GM06990 (cell line): ENCODE measurements at regions not wholly inside any gene's neighbourhood (a gene's known extent, or its start where the extent isn't known, plus 50 kb on each side); places are given as distances from the start of the nearest gene placed in this dataset.
A peak's percentile ranks its signal among the peaks of the same experiment; 100 is the strongest.

Source experiments
- DNase-seq: peaks from one replicate; pipeline ENCODE4 v3.0.0-alpha.2; 2011; ENCODE audit not compliant: insufficient read length; ENCODE audit errors: extremely low read depth
- H3K27me3 ChIP-seq: replicated peaks from 2 replicates; pipeline ENCODE4 v1.6.0; 2011; ENCODE audit warnings: low read length; ENCODE audit not compliant: control insufficient read depth, insufficient read depth
- H3K36me3 ChIP-seq: 2 replicates; pipeline ENCODE4 v1.5.1; 2011; ENCODE audit warnings: low read length; ENCODE audit not compliant: control insufficient read depth, insufficient read depth
- H3K4me3 ChIP-seq: replicated peaks from 2 replicates; pipeline ENCODE4 v1.5.1; 2011; ENCODE audit warnings: low read depth, mild to moderate bottlenecking, control low read depth, low read length
- TF ChIP-seq, protein P1 (sequence below): IDR thresholded peaks from 2 replicates; pipeline ENCODE4 v1.5.1; 2011; ENCODE audit warnings: low read length, control low read depth, mild to moderate bottlenecking, inconsistent platforms; ENCODE audit not compliant: insufficient read depth, poor library complexity, severe bottlenecking

DNA sequence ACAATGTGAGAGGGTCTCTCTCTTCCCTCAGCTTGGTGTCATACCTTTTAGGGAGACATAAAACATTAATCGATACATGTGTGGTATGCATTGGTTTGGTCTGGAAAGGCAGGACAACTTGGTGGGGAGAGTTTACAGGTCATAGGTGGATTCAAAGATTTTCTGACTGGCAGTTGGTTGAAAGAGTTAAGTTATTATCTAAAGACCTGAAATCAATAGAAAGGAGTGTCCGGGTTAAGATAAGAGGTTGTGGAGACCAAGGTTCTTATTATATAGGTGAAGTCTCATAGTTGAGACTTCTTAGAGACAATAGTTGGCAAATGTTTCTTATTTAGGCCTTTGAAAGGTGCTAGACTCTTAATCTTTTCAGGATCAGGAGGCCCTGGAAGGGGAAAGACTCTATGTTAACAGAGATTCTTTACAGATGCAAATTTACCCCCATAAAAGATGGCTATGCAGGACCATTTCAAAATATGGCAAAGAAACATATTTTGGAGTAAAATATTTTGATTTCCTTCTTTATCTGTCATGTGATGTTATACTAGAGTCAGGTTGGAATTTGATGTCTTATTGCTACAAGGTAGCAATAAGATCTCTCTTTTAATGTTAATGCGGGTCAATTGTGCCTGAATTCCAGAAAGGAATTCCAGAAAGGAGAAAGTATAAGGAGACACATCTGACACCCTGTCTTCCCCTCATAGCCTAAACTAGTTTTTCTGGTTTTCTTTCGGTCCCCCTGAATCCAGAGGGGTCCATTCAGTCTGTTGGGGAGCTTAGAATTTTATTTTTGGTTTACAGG, 59.2 kb upstream of the RCBTB2 start:
- Histone ChIP-seq H3K4me3 (no peak overlapping the region), H3K36me3 (no peaks in the 10 kb centered on the region), H3K27me3 (no peaks in the 10 kb centered on the region)
- no peak for DNase-seq
- TF ChIP-seq, protein P1, sequence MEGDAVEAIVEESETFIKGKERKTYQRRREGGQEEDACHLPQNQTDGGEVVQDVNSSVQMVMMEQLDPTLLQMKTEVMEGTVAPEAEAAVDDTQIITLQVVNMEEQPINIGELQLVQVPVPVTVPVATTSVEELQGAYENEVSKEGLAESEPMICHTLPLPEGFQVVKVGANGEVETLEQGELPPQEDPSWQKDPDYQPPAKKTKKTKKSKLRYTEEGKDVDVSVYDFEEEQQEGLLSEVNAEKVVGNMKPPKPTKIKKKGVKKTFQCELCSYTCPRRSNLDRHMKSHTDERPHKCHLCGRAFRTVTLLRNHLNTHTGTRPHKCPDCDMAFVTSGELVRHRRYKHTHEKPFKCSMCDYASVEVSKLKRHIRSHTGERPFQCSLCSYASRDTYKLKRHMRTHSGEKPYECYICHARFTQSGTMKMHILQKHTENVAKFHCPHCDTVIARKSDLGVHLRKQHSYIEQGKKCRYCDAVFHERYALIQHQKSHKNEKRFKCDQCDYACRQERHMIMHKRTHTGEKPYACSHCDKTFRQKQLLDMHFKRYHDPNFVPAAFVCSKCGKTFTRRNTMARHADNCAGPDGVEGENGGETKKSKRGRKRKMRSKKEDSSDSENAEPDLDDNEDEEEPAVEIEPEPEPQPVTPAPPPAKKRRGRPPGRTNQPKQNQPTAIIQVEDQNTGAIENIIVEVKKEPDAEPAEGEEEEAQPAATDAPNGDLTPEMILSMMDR: no peak

- Histone ChIP-seq H3K27me3 (no peaks in the 10 kb centered on the region), H3K36me3 (no peaks in the 10 kb centered on the region), H3K4me3 (no peak overlapping the region)
- no peak for DNase-seq
- TF ChIP-seq, protein P1: no peak
These were observed 59.8 kb upstream of the RCBTB2 start for GRCh38 chr13:48592688-48593049.

GRCh38 chr13:48593536-48593935, 60.2 kb upstream of the CYSLTR2 start:
- no peak overlapping the region for H3K4me3 ChIP-seq

DNA sequence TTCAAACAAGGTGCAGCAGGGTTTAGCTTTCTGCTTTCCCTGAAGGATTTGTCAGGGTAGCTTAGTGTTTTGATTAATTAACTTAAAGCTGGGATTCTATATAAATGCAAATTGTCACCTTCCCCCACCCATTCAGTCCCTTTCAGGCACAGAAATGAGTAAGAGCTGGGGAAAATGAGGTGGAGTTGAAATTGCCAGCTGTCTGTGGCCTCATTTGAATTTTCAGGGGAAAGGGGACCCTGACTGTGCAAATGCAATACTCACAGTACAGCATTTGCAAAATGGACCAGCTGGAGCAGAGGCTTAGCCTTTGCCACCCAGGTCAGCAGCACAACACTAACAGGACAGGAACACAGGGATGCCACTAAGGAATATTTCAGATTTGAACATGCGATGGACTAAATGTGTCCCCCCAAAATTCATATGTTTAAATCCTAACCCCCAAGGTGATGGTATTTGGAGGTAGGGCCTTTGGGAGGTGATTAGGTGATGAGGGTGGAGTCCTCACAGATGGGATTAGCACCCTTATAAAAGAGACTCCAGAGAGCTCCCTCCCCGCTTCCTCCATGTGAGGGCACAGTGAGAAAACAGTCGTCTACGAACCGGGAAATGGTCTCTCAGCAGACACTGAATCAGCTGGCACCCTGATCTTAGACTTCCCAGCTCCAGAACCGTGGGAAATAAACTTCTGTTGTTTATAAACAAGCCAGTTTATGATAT, 59.5 kb upstream of the CYSLTR2 start:
- H3K4me3 ChIP-seq: no peak overlapping the region
- no peak for DNase-seq
- H3K36me3 ChIP-seq: no peaks in the 10 kb centered on the region
- H3K27me3 ChIP-seq: no peaks in the 10 kb centered on the region
- TF ChIP-seq, protein P1: no peak

More at GRCh38 chr13:48593536-48593935, 60.2 kb upstream of the CYSLTR2 start:
- DNase-seq: no peak
- Histone ChIP-seq H3K27me3 (no peaks in the 10 kb centered on the region), H3K36me3 (no peaks in the 10 kb centered on the region)
- TF ChIP-seq, protein P1: no peak

DNA sequence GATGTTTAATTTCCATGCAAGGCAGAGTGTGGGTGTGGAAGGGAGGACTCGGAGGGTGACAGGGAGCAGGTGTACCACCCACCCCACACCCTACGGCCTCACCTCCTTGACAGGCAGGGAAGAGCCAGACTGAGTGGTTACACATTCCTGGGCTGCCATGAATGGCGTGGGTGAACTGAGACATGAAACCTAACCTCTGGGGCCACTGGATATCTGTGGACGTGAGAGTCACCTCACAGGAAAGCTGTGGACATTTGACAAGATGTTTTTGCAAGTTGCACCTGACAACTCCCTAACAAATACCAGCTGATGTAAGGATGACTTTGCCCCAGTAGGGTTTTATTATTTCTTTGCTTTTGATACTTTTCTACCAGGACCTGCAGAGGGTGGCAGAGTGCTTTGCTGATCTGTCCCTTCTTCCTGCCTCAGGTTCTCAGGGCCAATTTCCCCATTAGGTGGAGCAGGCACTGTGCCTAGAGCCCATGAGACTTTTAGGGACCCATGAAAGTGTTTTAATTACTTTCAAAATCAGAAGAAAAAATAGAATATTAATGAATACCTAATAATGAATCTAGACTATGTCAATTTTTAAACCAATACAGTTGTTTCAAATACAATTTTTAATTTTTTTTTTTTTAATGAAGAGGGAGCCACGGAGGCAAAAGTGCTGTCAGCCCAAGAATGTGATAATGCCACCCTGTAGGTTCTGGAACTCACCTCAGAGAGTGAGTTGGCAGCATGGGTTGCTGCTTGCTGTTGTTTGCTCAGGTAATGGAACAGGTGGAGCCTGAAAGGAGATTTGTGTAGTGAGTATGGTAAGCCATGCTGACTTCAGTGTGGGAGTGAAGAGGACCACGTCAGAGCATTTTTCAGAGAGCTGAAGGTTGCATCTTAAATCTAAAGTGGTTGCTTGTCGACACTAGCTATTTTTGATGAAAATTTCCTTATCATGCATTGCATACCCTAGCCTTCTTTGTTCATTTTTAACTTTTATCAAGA, 58.0 kb upstream of the CYSLTR2 start:
- Histone ChIP-seq H3K36me3 (no peaks in the 10 kb centered on the region), H3K27me3 (no peaks in the 10 kb centered on the region), H3K4me3 (no peak overlapping the region)
- DNase-seq: no peak
- TF ChIP-seq, protein P1: peak; percentile 69
